ENCODE measurements at regions not wholly inside any gene's neighbourhood (a gene's known extent, or its start where the extent isn't known, plus 50 kb on each side); places are given as distances from the start of the nearest gene placed in this dataset.

- TF ChIP-seq SP1 (CRISPR knock-in tag; conservative IDR thresholded peaks at IDR 0.05) = no peak
- TF ChIP-seq ZSCAN18 (CRISPR knock-in tag; IDR thresholded peaks at IDR 0.05) = no peak
- no peak for TF ChIP-seq MAX (CRISPR knock-in tag; IDR thresholded peaks at IDR 0.05)
- no peak for TF ChIP-seq RELA (CRISPR knock-in tag; IDR thresholded peaks at IDR 0.05; ENCODE audit: borderline replicate concordance)
- no peak for TF ChIP-seq CTCF (IDR thresholded peaks at IDR 0.05)
- no peak for TF ChIP-seq USF2 (CRISPR knock-in tag; IDR thresholded peaks at IDR 0.05)
- TF ChIP-seq ZNF219 (CRISPR knock-in tag; IDR thresholded peaks at IDR 0.05; ENCODE audit: borderline replicate concordance) = no peak
- no peak for TF ChIP-seq MLX (CRISPR knock-in tag; IDR thresholded peaks at IDR 0.05)
- no peak for TF ChIP-seq ZNF423 (CRISPR knock-in tag; IDR thresholded peaks at IDR 0.05)
- no peak for TF ChIP-seq CREM (CRISPR knock-in tag; IDR thresholded peaks at IDR 0.05)
- TF ChIP-seq PRDM15 (CRISPR knock-in tag; IDR thresholded peaks at IDR 0.05) = no peak
Observed at GRCh38 chrX:115946059-115946458, 224.5 kb upstream of the AGTR2 start.

Measured in WTC11 (cell line).